WERI-Rb-1 (cell line): ENCODE measurements at regions not wholly inside any gene's neighbourhood (a gene's known extent, or its start where the extent isn't known, plus 50 kb on each side); places are given as distances from the start of the nearest gene placed in this dataset.

Experiments used
- DNase-seq: peaks from one replicate; pipeline ENCODE4 v3.0.0-alpha.2; 2020
- H3K27ac ChIP-seq: fragments of 250-450 bp; sonication (Bioruptor Pico); 2 replicates; pipeline ENCODE4 v1.5.1; 2020; ENCODE audit warnings: mild to moderate bottlenecking, moderate library complexity
- H3K27me3 ChIP-seq: fragments of 250-450 bp; sonication (Bioruptor Pico); 2 replicates; pipeline ENCODE4 v1.5.1; 2021; ENCODE audit warnings: mild to moderate bottlenecking, low read depth, moderate library complexity; ENCODE audit not compliant: insufficient read depth, severe bottlenecking
- H3K36me3 ChIP-seq: fragments of 250-450 bp; sonication (Bioruptor Pico); 2 replicates; pipeline ENCODE4 v1.5.1; 2020; ENCODE audit warnings: mild to moderate bottlenecking, moderate library complexity
- H3K4me3 ChIP-seq: 2 replicates; pipeline ENCODE4 v1.5.1; 2011; ENCODE audit warnings: low read depth, mild to moderate bottlenecking, control low read depth, low read length
- H3K9me3 ChIP-seq: fragments of 250-450 bp; sonication (Bioruptor Pico); 2 replicates; pipeline ENCODE4 v1.5.1; 2021; ENCODE audit warnings: mild to moderate bottlenecking, moderate library complexity; ENCODE audit not compliant: severe bottlenecking
- CTCF ChIP-seq: IDR thresholded peaks from 2 replicates; pipeline ENCODE4 v1.5.1; 2011; ENCODE audit warnings: low read depth, mild to moderate bottlenecking, control low read depth, inconsistent platforms, low read length

- Histone ChIP-seq H3K4me3 (no peak overlapping the region), H3K9me3 (no peaks in the 10 kb centered on the region), H3K27ac (no peak overlapping the region), H3K36me3 (no peaks in the 10 kb centered on the region), H3K27me3 (no peaks in the 10 kb centered on the region)
- TF ChIP-seq CTCF: no peak
- no peak for DNase-seq
Measured at GRCh38 chr2:158732573-158733429, 62.3 kb upstream of the DAPL1 start.

GRCh38 chr2:158733430-158733755 lies 61.7 kb upstream of the DAPL1 start:
- TF ChIP-seq CTCF: no peak
- no peaks in the 10 kb centered on the region for H3K27me3 ChIP-seq
- H3K36me3 ChIP-seq: no peaks in the 10 kb centered on the region
- no peaks in the 10 kb centered on the region for H3K9me3 ChIP-seq
- H3K4me3 ChIP-seq: no peak overlapping the region
- no peak overlapping the region for H3K27ac ChIP-seq
- no peak for DNase-seq

- no peak for DNase-seq
- no peaks in the 10 kb centered on the region for H3K27me3 ChIP-seq
- no peaks in the 10 kb centered on the region for H3K36me3 ChIP-seq
- no peaks in the 10 kb centered on the region for H3K9me3 ChIP-seq
- H3K4me3 ChIP-seq: no peak overlapping the region
- no peak for TF ChIP-seq CTCF
- H3K27ac ChIP-seq: no peak overlapping the region
Measured at GRCh38 chr2:158734442-158734841, 60.7 kb upstream of the DAPL1 start.

- no peak overlapping the region for H3K4me3 ChIP-seq
- H3K36me3 ChIP-seq: no peaks in the 10 kb centered on the region
- no peak for TF ChIP-seq CTCF
- DNase-seq: no peak
- H3K27ac ChIP-seq: no peak overlapping the region
- H3K9me3 ChIP-seq: no peaks in the 10 kb centered on the region
- H3K27me3 ChIP-seq: no peaks in the 10 kb centered on the region
Measured at GRCh38 chr2:158735822-158736580, 59.1 kb upstream of the DAPL1 start.

GRCh38 chr2:158738363-158738762 lies 56.8 kb upstream of the DAPL1 start:
- Histone ChIP-seq H3K27me3 (no peaks in the 10 kb centered on the region), H3K36me3 (no peaks in the 10 kb centered on the region), H3K9me3 (no peaks in the 10 kb centered on the region), H3K4me3 (no peak overlapping the region), H3K27ac (no peak overlapping the region)
- no peak for TF ChIP-seq CTCF
- DNase-seq: no peak
